IPS-15b (cell line): ENCODE measurements at regions not wholly inside any gene's neighbourhood (a gene's known extent, or its start where the extent isn't known, plus 50 kb on each side); places are given as distances from the start of the nearest gene placed in this dataset.

ENCODE experiments used
- H3K27me3 ChIP-seq: one replicate; pipeline ENCODE4 v1.6.1; 2013; ENCODE audit warnings: low read length; ENCODE audit not compliant: control insufficient read depth, insufficient read depth
- H3K36me3 ChIP-seq: one replicate; pipeline ENCODE4 v1.6.1; 2013; ENCODE audit warnings: low read length; ENCODE audit not compliant: control insufficient read depth, insufficient read depth
- H3K4me1 ChIP-seq: one replicate; pipeline ENCODE4 v1.6.1; 2013; ENCODE audit warnings: mild to moderate bottlenecking, low read length; ENCODE audit not compliant: control insufficient read depth, insufficient read depth
- H3K4me3 ChIP-seq: one replicate; pipeline ENCODE4 v1.5.1; 2013; ENCODE audit warnings: low read depth, low read length
- H3K9ac ChIP-seq: one replicate; pipeline ENCODE4 v1.6.1; 2013; ENCODE audit warnings: low read depth, mild to moderate bottlenecking, low read length
- H3K9me3 ChIP-seq: one replicate; pipeline ENCODE4 v1.6.1; 2013; ENCODE audit warnings: mild to moderate bottlenecking, low read length; ENCODE audit not compliant: control insufficient read depth, insufficient read depth

- Histone ChIP-seq H3K9ac (no peak overlapping the region), H3K4me1 (no peaks in the 10 kb centered on the region), H3K4me3 (no peak overlapping the region), H3K9me3 (no peaks in the 10 kb centered on the region), H3K27me3 (no peaks in the 10 kb centered on the region), H3K36me3 (no peaks in the 10 kb centered on the region)
Observed at GRCh38 chr1:187096689-187097088, 267.9 kb downstream of the PLA2G4A start.

GRCh38 chr1:187110351-187110750 is 281.6 kb downstream of the PLA2G4A start:
- Histone ChIP-seq H3K27me3 (no peaks in the 10 kb centered on the region), H3K9ac (no peak overlapping the region), H3K4me1 (no peaks in the 10 kb centered on the region), H3K4me3 (no peak overlapping the region), H3K36me3 (no peaks in the 10 kb centered on the region), H3K9me3 (no peaks in the 10 kb centered on the region)

- no peaks in the 10 kb centered on the region for H3K4me1 ChIP-seq
- H3K36me3 ChIP-seq: no peaks in the 10 kb centered on the region
- H3K27me3 ChIP-seq: no peaks in the 10 kb centered on the region
- H3K4me3 ChIP-seq: no peak overlapping the region
- no peaks in the 10 kb centered on the region for H3K9me3 ChIP-seq
- no peak overlapping the region for H3K9ac ChIP-seq
Observed at GRCh38 chr1:187114792-187115191, 286.0 kb downstream of the PLA2G4A start.

GRCh38 chr1:187121661-187122060 is 292.9 kb downstream of the PLA2G4A start:
- Histone ChIP-seq H3K9ac (no peak overlapping the region), H3K27me3 (no peaks in the 10 kb centered on the region), H3K36me3 (no peaks in the 10 kb centered on the region), H3K4me3 (no peak overlapping the region), H3K9me3 (no peaks in the 10 kb centered on the region), H3K4me1 (no peaks in the 10 kb centered on the region)

- Histone ChIP-seq H3K27me3 (no peaks in the 10 kb centered on the region), H3K4me1 (no peaks in the 10 kb centered on the region), H3K36me3 (no peaks in the 10 kb centered on the region), H3K9ac (no peak overlapping the region), H3K4me3 (no peak overlapping the region), H3K9me3 (no peaks in the 10 kb centered on the region)
Observed at GRCh38 chr1:187122566-187122965, 293.8 kb downstream of the PLA2G4A start.

- Histone ChIP-seq H3K4me3 (no peak overlapping the region), H3K9ac (no peak overlapping the region), H3K9me3 (no peaks in the 10 kb centered on the region), H3K27me3 (no peaks in the 10 kb centered on the region), H3K4me1 (no peaks in the 10 kb centered on the region), H3K36me3 (no peaks in the 10 kb centered on the region)
Observed at GRCh38 chr1:187129132-187129531, 300.4 kb downstream of the PLA2G4A start.

- no peak overlapping the region for H3K4me3 ChIP-seq
- H3K36me3 ChIP-seq: no peaks in the 10 kb centered on the region
- H3K27me3 ChIP-seq: no peaks in the 10 kb centered on the region
- H3K4me1 ChIP-seq: no peaks in the 10 kb centered on the region
- no peak overlapping the region for H3K9ac ChIP-seq
- no peaks in the 10 kb centered on the region for H3K9me3 ChIP-seq
Observed at GRCh38 chr1:187143783-187144182, 315.0 kb downstream of the PLA2G4A start.

- no peak overlapping the region for H3K9ac ChIP-seq
- H3K9me3 ChIP-seq: no peaks in the 10 kb centered on the region
- no peak overlapping the region for H3K4me3 ChIP-seq
- no peaks in the 10 kb centered on the region for H3K27me3 ChIP-seq
- no peaks in the 10 kb centered on the region for H3K4me1 ChIP-seq
- H3K36me3 ChIP-seq: no peaks in the 10 kb centered on the region
Observed at GRCh38 chr1:187146388-187146787, 317.6 kb downstream of the PLA2G4A start.

GRCh38 chr1:187151555-187151954 is 322.8 kb downstream of the PLA2G4A start:
- Histone ChIP-seq H3K9ac (no peak overlapping the region), H3K9me3 (no peaks in the 10 kb centered on the region), H3K4me1 (no peaks in the 10 kb centered on the region), H3K36me3 (no peaks in the 10 kb centered on the region), H3K4me3 (no peak overlapping the region), H3K27me3 (no peaks in the 10 kb centered on the region)

- Histone ChIP-seq H3K27me3 (no peaks in the 10 kb centered on the region), H3K4me3 (no peak overlapping the region), H3K4me1 (no peaks in the 10 kb centered on the region), H3K36me3 (no peaks in the 10 kb centered on the region), H3K9ac (no peak overlapping the region), H3K9me3 (no peaks in the 10 kb centered on the region)
Observed at GRCh38 chr1:187153047-187153446, 324.3 kb downstream of the PLA2G4A start.

- no peaks in the 10 kb centered on the region for H3K27me3 ChIP-seq
- no peak overlapping the region for H3K4me3 ChIP-seq
- H3K4me1 ChIP-seq: no peaks in the 10 kb centered on the region
- H3K9ac ChIP-seq: no peak overlapping the region
- no peaks in the 10 kb centered on the region for H3K9me3 ChIP-seq
- no peaks in the 10 kb centered on the region for H3K36me3 ChIP-seq
Observed at GRCh38 chr1:187157115-187157514, 328.4 kb downstream of the PLA2G4A start.

GRCh38 chr1:187157552-187157951 is 328.8 kb downstream of the PLA2G4A start:
- Histone ChIP-seq H3K27me3 (no peaks in the 10 kb centered on the region), H3K4me3 (no peak overlapping the region), H3K9me3 (no peaks in the 10 kb centered on the region), H3K4me1 (no peaks in the 10 kb centered on the region), H3K9ac (no peak overlapping the region), H3K36me3 (no peaks in the 10 kb centered on the region)

- no peaks in the 10 kb centered on the region for H3K9me3 ChIP-seq
- H3K27me3 ChIP-seq: no peaks in the 10 kb centered on the region
- H3K4me1 ChIP-seq: no peaks in the 10 kb centered on the region
- H3K9ac ChIP-seq: no peak overlapping the region
- H3K4me3 ChIP-seq: no peak overlapping the region
- no peaks in the 10 kb centered on the region for H3K36me3 ChIP-seq
Observed at GRCh38 chr1:187167555-187167954, 338.8 kb downstream of the PLA2G4A start.
